ENCODE measurements at regions not wholly inside any gene's neighbourhood (a gene's known extent, or its start where the extent isn't known, plus 50 kb on each side); places are given as distances from the start of the nearest gene placed in this dataset.

- TF ChIP-seq CTCF (IDR thresholded peaks at IDR 0.05) (no peak), POLR2AphosphoS5 (IDR thresholded peaks at IDR 0.05) (no peak)
Observed at GRCh38 chr5:121239951-121240350, 611.7 kb upstream of the FTMT start.

All from transverse colon (tissue), 4 donors.